ENCODE measurements at regions not wholly inside any gene's neighbourhood (a gene's known extent, or its start where the extent isn't known, plus 50 kb on each side); places are given as distances from the start of the nearest gene placed in this dataset.

DNA sequence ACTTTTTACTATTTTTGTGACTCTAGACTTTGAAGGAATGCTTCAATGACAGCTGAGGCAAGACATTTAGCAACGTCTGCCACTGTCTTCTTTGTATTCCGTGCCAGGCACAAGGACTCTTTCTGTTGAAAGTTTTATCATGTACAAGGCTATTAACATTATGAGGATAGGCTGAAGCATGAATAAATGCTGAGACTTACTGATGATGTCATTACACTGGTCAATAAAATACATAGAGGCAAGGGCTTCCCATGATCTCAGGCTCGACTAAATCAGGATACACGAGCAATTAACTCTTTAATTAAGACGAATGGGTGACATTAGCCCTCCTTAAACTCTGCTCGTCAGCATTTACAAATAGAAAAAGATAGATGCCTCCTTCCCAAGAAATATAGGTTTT is 1393.3 kb upstream of the WWC1 start:
- Histone ChIP-seq H3K27ac (ENCODE audit: low read depth in 1 of 2, low read length in 2 of 2) (no peak overlapping the region), H3K9me3 (ENCODE audit: control insufficient read depth in 4 of 4, low read length in 3 of 4) (peaks cover 0 to 1% (median 0%) of the 10 kb centered on the region in 4 donors), H3K27me3 (ENCODE audit: control insufficient read depth in 4 of 4, insufficient read depth in 4 of 4, low read length in 3 of 4) (no peaks in the 10 kb centered on the region), H3K9ac (ENCODE audit: low read depth in 1 of 2, low read length in 2 of 2) (no peak overlapping the region), H3K4me3 (ENCODE audit: low read depth in 1 of 3, low read length in 3 of 3) (no peak overlapping the region), H3K4me1 (ENCODE audit: control insufficient read depth in 4 of 4, insufficient read depth in 4 of 4, low read length in 3 of 4) (no peaks in the 10 kb centered on the region), H3K36me3 (ENCODE audit: control insufficient read depth in 4 of 4, insufficient read depth in 3 of 4, low read depth in 1 of 4, low read length in 3 of 4) (no peaks in the 10 kb centered on the region)
- TF ChIP-seq JUND (IDR thresholded peaks at IDR 0.05) (no peak), HNF4G (IDR thresholded peaks at IDR 0.05) (no peak), FOXA2 (IDR thresholded peaks at IDR 0.05) (no peak), SP1 (IDR thresholded peaks at IDR 0.05) (no peak), GABPA (IDR thresholded peaks at IDR 0.05 in 1 of 2, conservative IDR thresholded peaks at IDR 0.05 in 1 of 2) (no peak), YY1 (IDR thresholded peaks at IDR 0.05) (no peak), EGR1 (IDR thresholded peaks at IDR 0.05; ENCODE audit: low read depth in 2 of 2) (no peak), RXRA (IDR thresholded peaks at IDR 0.05) (no peak), NR2F2 (IDR thresholded peaks at IDR 0.05) (no peak), FOXA1 (IDR thresholded peaks at IDR 0.05) (no peak), RAD21 (IDR thresholded peaks at IDR 0.05) (no peak), TAF1 (conservative IDR thresholded peaks at IDR 0.05) (no peak), HNF4A (conservative IDR thresholded peaks at IDR 0.05) (no peak)
- TF ChIP-seq, protein P1, sequence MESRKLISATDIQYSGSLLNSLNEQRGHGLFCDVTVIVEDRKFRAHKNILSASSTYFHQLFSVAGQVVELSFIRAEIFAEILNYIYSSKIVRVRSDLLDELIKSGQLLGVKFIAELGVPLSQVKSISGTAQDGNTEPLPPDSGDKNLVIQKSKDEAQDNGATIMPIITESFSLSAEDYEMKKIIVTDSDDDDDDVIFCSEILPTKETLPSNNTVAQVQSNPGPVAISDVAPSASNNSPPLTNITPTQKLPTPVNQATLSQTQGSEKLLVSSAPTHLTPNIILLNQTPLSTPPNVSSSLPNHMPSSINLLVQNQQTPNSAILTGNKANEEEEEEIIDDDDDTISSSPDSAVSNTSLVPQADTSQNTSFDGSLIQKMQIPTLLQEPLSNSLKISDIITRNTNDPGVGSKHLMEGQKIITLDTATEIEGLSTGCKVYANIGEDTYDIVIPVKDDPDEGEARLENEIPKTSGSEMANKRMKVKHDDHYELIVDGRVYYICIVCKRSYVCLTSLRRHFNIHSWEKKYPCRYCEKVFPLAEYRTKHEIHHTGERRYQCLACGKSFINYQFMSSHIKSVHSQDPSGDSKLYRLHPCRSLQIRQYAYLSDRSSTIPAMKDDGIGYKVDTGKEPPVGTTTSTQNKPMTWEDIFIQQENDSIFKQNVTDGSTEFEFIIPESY (IDR thresholded peaks at IDR 0.05), result no peak
- TF ChIP-seq, protein P2, sequence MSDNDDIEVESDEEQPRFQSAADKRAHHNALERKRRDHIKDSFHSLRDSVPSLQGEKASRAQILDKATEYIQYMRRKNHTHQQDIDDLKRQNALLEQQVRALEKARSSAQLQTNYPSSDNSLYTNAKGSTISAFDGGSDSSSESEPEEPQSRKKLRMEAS (IDR thresholded peaks at IDR 0.05), result no peak
- TF ChIP-seq, protein P3, sequence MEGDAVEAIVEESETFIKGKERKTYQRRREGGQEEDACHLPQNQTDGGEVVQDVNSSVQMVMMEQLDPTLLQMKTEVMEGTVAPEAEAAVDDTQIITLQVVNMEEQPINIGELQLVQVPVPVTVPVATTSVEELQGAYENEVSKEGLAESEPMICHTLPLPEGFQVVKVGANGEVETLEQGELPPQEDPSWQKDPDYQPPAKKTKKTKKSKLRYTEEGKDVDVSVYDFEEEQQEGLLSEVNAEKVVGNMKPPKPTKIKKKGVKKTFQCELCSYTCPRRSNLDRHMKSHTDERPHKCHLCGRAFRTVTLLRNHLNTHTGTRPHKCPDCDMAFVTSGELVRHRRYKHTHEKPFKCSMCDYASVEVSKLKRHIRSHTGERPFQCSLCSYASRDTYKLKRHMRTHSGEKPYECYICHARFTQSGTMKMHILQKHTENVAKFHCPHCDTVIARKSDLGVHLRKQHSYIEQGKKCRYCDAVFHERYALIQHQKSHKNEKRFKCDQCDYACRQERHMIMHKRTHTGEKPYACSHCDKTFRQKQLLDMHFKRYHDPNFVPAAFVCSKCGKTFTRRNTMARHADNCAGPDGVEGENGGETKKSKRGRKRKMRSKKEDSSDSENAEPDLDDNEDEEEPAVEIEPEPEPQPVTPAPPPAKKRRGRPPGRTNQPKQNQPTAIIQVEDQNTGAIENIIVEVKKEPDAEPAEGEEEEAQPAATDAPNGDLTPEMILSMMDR (IDR thresholded peaks at IDR 0.05; ENCODE audit: low read depth, low read length, missing input control), result no peak
- TF ChIP-seq, protein P4, sequence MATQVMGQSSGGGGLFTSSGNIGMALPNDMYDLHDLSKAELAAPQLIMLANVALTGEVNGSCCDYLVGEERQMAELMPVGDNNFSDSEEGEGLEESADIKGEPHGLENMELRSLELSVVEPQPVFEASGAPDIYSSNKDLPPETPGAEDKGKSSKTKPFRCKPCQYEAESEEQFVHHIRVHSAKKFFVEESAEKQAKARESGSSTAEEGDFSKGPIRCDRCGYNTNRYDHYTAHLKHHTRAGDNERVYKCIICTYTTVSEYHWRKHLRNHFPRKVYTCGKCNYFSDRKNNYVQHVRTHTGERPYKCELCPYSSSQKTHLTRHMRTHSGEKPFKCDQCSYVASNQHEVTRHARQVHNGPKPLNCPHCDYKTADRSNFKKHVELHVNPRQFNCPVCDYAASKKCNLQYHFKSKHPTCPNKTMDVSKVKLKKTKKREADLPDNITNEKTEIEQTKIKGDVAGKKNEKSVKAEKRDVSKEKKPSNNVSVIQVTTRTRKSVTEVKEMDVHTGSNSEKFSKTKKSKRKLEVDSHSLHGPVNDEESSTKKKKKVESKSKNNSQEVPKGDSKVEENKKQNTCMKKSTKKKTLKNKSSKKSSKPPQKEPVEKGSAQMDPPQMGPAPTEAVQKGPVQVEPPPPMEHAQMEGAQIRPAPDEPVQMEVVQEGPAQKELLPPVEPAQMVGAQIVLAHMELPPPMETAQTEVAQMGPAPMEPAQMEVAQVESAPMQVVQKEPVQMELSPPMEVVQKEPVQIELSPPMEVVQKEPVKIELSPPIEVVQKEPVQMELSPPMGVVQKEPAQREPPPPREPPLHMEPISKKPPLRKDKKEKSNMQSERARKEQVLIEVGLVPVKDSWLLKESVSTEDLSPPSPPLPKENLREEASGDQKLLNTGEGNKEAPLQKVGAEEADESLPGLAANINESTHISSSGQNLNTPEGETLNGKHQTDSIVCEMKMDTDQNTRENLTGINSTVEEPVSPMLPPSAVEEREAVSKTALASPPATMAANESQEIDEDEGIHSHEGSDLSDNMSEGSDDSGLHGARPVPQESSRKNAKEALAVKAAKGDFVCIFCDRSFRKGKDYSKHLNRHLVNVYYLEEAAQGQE (IDR thresholded peaks at IDR 0.05), result no peak
- TF ChIP-seq, protein P5, sequence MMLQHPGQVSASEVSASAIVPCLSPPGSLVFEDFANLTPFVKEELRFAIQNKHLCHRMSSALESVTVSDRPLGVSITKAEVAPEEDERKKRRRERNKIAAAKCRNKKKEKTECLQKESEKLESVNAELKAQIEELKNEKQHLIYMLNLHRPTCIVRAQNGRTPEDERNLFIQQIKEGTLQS (IDR thresholded peaks at IDR 0.05), result no peak
- DNase-seq (ENCODE audit: low spot score), result no peak
- 67% methylated on average over 6 of the region's 6 CpGs for WGBS

Measured in liver (tissue), 8 donors.